ENCODE measurements at regions not wholly inside any gene's neighbourhood (a gene's known extent, or its start where the extent isn't known, plus 50 kb on each side); places are given as distances from the start of the nearest gene placed in this dataset.

- no peak for DNase-seq (ENCODE audit: low read depth)
Measured at GRCh38 chr13:106234636-106235035, 300.8 kb downstream of the EFNB2 start.

GRCh38 chr13:106233134-106233735 lies 302.2 kb downstream of the EFNB2 start:
- no peak for DNase-seq (ENCODE audit: low read depth)

- DNase-seq (ENCODE audit: low read depth), result no peak
Measured at GRCh38 chr13:106232681-106233080, 302.8 kb downstream of the EFNB2 start.

- no peak for DNase-seq (ENCODE audit: low read depth)
Measured at GRCh38 chr13:106230450-106230849, 305.0 kb downstream of the EFNB2 start.

- no peak for DNase-seq (ENCODE audit: low read depth)
Measured at GRCh38 chr13:106225126-106225525, 310.3 kb downstream of the EFNB2 start.

GRCh38 chr13:106220211-106220610 lies 315.3 kb downstream of the EFNB2 start:
- DNase-seq (ENCODE audit: low read depth), result no peak

GRCh38 chr13:106213028-106213757 lies 322.3 kb downstream of the EFNB2 start:
- DNase-seq (ENCODE audit: low read depth), result no peak

GRCh38 chr13:106212386-106213010 lies 323.0 kb downstream of the EFNB2 start:
- no peak for DNase-seq (ENCODE audit: low read depth)

- no peak for DNase-seq (ENCODE audit: low read depth)
Measured at GRCh38 chr13:106210324-106210723, 325.1 kb downstream of the EFNB2 start.

GRCh38 chr13:106205871-106206270 lies 329.6 kb downstream of the EFNB2 start:
- DNase-seq (ENCODE audit: low read depth), result no peak

- no peak for DNase-seq (ENCODE audit: low read depth)
Measured at GRCh38 chr13:106197496-106197895, 338.0 kb downstream of the EFNB2 start.

GRCh38 chr13:106187501-106188095 lies 347.9 kb downstream of the EFNB2 start:
- DNase-seq (ENCODE audit: low read depth), result no peak

- DNase-seq (ENCODE audit: low read depth), result no peak
Measured at GRCh38 chr13:106187101-106187500, 348.4 kb downstream of the EFNB2 start.

- no peak for DNase-seq (ENCODE audit: low read depth)
Measured at GRCh38 chr13:106186366-106187030, 349.0 kb downstream of the EFNB2 start.

- DNase-seq (ENCODE audit: low read depth), result no peak
Measured at GRCh38 chr13:106184790-106185189, 350.7 kb downstream of the EFNB2 start.

- no peak for DNase-seq (ENCODE audit: low read depth)
Measured at GRCh38 chr13:106183410-106184065, 351.9 kb downstream of the EFNB2 start.

- DNase-seq (ENCODE audit: low read depth), result no peak
Measured at GRCh38 chr13:106182404-106182803, 353.1 kb downstream of the EFNB2 start.

GRCh38 chr13:106178816-106179215 lies 356.6 kb downstream of the EFNB2 start:
- no peak for DNase-seq (ENCODE audit: low read depth)

GRCh38 chr13:106177146-106177545 lies 358.3 kb downstream of the EFNB2 start:
- DNase-seq (ENCODE audit: low read depth), result no peak

- DNase-seq (ENCODE audit: low read depth), result no peak
Measured at GRCh38 chr13:106176117-106176516, 359.3 kb downstream of the EFNB2 start.

- DNase-seq (ENCODE audit: low read depth), result no peak
Measured at GRCh38 chr13:106173891-106174610, 361.4 kb downstream of the EFNB2 start.

Measured in activated gamma-delta T cell treated with anti-CD3 and anti-CD28 coated beads, Interleukin-2, amount 50 U/mL, for 16 hours (primary cell).